Stimulated activated CD8-positive, alpha-beta memory T cell treated with anti-CD3 and anti-CD28 coated beads, Interleukin-12 subunit alpha, Interleukin-12 subunit beta, amount 100 ng/mL, for 4 hours (primary cell): ENCODE measurements at regions not wholly inside any gene's neighbourhood (a gene's known extent, or its start where the extent isn't known, plus 50 kb on each side); places are given as distances from the start of the nearest gene placed in this dataset.

ENCODE experiments used
- DNase-seq: peaks from one replicate; pipeline ENCODE4 v3.0.0-alpha.2; 2020; ENCODE audit warnings: low read depth

GRCh38 chr9:78788101-78788500, 491.2 kb downstream of the PSAT1 start:
- DNase-seq, result no peak

- no peak for DNase-seq
Measured at GRCh38 chr9:78791779-78792178, 494.9 kb downstream of the PSAT1 start.

GRCh38 chr9:78792745-78793144, 495.8 kb downstream of the PSAT1 start:
- no peak for DNase-seq

GRCh38 chr9:78805771-78806170, 508.8 kb downstream of the PSAT1 start:
- DNase-seq, result no peak

GRCh38 chr9:78806492-78807160, 509.7 kb downstream of the PSAT1 start:
- DNase-seq, result no peak

- DNase-seq, result no peak
Measured at GRCh38 chr9:78807286-78807685, 510.4 kb downstream of the PSAT1 start.

GRCh38 chr9:78808048-78808447, 511.1 kb downstream of the PSAT1 start:
- DNase-seq, result no peak

- no peak for DNase-seq
Measured at GRCh38 chr9:78811622-78812276, 514.8 kb downstream of the PSAT1 start.

GRCh38 chr9:78812665-78813064, 515.7 kb downstream of the PSAT1 start:
- no peak for DNase-seq

GRCh38 chr9:78813602-78814180, 516.8 kb downstream of the PSAT1 start:
- no peak for DNase-seq

GRCh38 chr9:78821126-78821822, 524.3 kb downstream of the PSAT1 start:
- no peak for DNase-seq

GRCh38 chr9:78826527-78826926, 529.6 kb downstream of the PSAT1 start:
- no peak for DNase-seq

- no peak for DNase-seq
Measured at GRCh38 chr9:78828521-78828920, 531.6 kb downstream of the PSAT1 start.

- no peak for DNase-seq
Measured at GRCh38 chr9:78830301-78830700, 533.4 kb downstream of the PSAT1 start.

GRCh38 chr9:78831726-78832125, 534.8 kb downstream of the PSAT1 start:
- no peak for DNase-seq

- no peak for DNase-seq
Measured at GRCh38 chr9:78835928-78836450, 539.1 kb downstream of the PSAT1 start.

GRCh38 chr9:78839252-78839651, 542.3 kb downstream of the PSAT1 start:
- DNase-seq, result no peak

GRCh38 chr9:78848061-78848460, 551.1 kb downstream of the PSAT1 start:
- DNase-seq, result no peak

GRCh38 chr9:78856144-78856543, 559.2 kb downstream of the PSAT1 start:
- no peak for DNase-seq

- no peak for DNase-seq
Measured at GRCh38 chr9:78856781-78857180, 559.9 kb downstream of the PSAT1 start.

GRCh38 chr9:78857373-78858225, 560.7 kb downstream of the PSAT1 start:
- no peak for DNase-seq

GRCh38 chr9:78858266-78858665, 561.3 kb downstream of the PSAT1 start:
- no peak for DNase-seq
